ENCODE measurements at regions not wholly inside any gene's neighbourhood (a gene's known extent, or its start where the extent isn't known, plus 50 kb on each side); places are given as distances from the start of the nearest gene placed in this dataset.

DNA sequence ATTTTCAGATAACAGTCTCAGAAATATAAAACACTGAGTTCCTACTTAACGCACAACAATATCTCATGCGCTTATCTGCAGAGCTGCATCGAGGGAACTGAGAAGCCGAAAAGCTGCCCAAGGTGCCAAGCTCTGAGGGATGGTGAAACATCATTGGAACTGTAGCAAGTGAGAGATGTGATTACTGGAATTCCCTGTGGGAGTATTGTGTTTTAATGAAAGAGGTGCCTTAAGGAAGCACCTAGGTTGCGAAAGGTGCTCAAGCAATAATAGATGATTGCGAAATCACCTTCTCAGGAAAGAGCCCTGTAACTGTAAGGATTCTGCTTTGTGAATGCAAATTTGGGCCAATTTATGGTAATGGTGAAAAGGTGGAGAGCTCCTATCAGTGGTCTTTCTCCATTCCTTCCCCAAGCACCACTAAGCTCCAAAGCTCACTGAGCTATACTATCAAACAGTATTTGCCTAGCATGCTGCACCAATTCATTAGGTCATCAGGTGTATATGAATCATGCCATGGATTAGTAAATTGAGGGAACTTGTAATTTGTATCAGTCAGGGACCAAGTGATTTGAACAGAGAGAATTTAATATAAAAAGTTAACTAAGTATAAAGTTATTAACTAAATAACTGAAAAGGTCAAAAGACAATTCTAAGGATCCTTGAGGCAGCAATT is 59.0 kb upstream of the ATP8A1 start:
- no peaks in the 10 kb centered on the region for H3K4me1 ChIP-seq (ENCODE audit: insufficient read depth, low read length)
- no peaks in the 10 kb centered on the region for H3K27me3 ChIP-seq (ENCODE audit: insufficient read depth, low read length, poor library complexity)
- no peak overlapping the region for H3K9ac ChIP-seq (ENCODE audit: low read depth, low read length)
- no peaks in the 10 kb centered on the region for H3K36me3 ChIP-seq (ENCODE audit: insufficient read depth, low read length)
- no peak overlapping the region for H3K4me2 ChIP-seq (ENCODE audit: insufficient read depth, low read length)
- TF ChIP-seq EZH2 (IDR thresholded peaks at IDR 0.05; ENCODE audit: borderline replicate concordance, low read depth, low read length, severe bottlenecking) (no peak), CTCF (IDR thresholded peaks at IDR 0.05; ENCODE audit: borderline replicate concordance, extremely low read depth, low read length, poor library complexity, severe bottlenecking) (no peak)
- DNase-seq = no peak
- H3K27ac ChIP-seq (ENCODE audit: low read length) = no peak overlapping the region
- no peaks in the 10 kb centered on the region for H3K79me2 ChIP-seq (ENCODE audit: insufficient read depth, low read length)
- no peak for ATAC-seq (ENCODE audit: insufficient read depth, low read depth)
- H3K9me3 ChIP-seq (ENCODE audit: insufficient read depth, low read length, severe bottlenecking) = no peaks in the 10 kb centered on the region
- no peak overlapping the region for H3K4me3 ChIP-seq (ENCODE audit: low read depth in 1 of 2, low read length in 2 of 2)
- H2AFZ ChIP-seq (ENCODE audit: low read depth, low read length) = no peak overlapping the region
- no peaks in the 10 kb centered on the region for H4K20me1 ChIP-seq (ENCODE audit: insufficient read depth, low read length)

GRCh38 chr4:42713391-42713790 is 56.5 kb upstream of the ATP8A1 start:
- no peaks in the 10 kb centered on the region for H3K4me1 ChIP-seq (ENCODE audit: insufficient read depth, low read length)
- no peak overlapping the region for H3K9ac ChIP-seq (ENCODE audit: low read depth, low read length)
- H4K20me1 ChIP-seq (ENCODE audit: insufficient read depth, low read length) = no peaks in the 10 kb centered on the region
- no peaks in the 10 kb centered on the region for H3K27me3 ChIP-seq (ENCODE audit: insufficient read depth, low read length, poor library complexity)
- no peak overlapping the region for H3K4me2 ChIP-seq (ENCODE audit: insufficient read depth, low read length)
- TF ChIP-seq EZH2 (IDR thresholded peaks at IDR 0.05; ENCODE audit: borderline replicate concordance, low read depth, low read length, severe bottlenecking) (no peak), CTCF (IDR thresholded peaks at IDR 0.05; ENCODE audit: borderline replicate concordance, extremely low read depth, low read length, poor library complexity, severe bottlenecking) (no peak)
- no peak overlapping the region for H3K27ac ChIP-seq (ENCODE audit: low read length)
- H3K9me3 ChIP-seq (ENCODE audit: insufficient read depth, low read length, severe bottlenecking) = no peaks in the 10 kb centered on the region
- H3K4me3 ChIP-seq (ENCODE audit: low read depth in 1 of 2, low read length in 2 of 2) = no peak overlapping the region
- no peak for DNase-seq
- no peaks in the 10 kb centered on the region for H3K36me3 ChIP-seq (ENCODE audit: insufficient read depth, low read length)
- no peaks in the 10 kb centered on the region for H3K79me2 ChIP-seq (ENCODE audit: insufficient read depth, low read length)
- ATAC-seq (ENCODE audit: insufficient read depth, low read depth) = no peak
- H2AFZ ChIP-seq (ENCODE audit: low read depth, low read length) = no peak overlapping the region

- H2AFZ ChIP-seq (ENCODE audit: low read depth, low read length) = no peak overlapping the region
- no peaks in the 10 kb centered on the region for H3K36me3 ChIP-seq (ENCODE audit: insufficient read depth, low read length)
- H3K9ac ChIP-seq (ENCODE audit: low read depth, low read length) = no peak overlapping the region
- no peaks in the 10 kb centered on the region for H3K79me2 ChIP-seq (ENCODE audit: insufficient read depth, low read length)
- TF ChIP-seq EZH2 (IDR thresholded peaks at IDR 0.05; ENCODE audit: borderline replicate concordance, low read depth, low read length, severe bottlenecking) (no peak), CTCF (IDR thresholded peaks at IDR 0.05; ENCODE audit: borderline replicate concordance, extremely low read depth, low read length, poor library complexity, severe bottlenecking) (no peak)
- H3K4me2 ChIP-seq (ENCODE audit: insufficient read depth, low read length) = no peak overlapping the region
- no peaks in the 10 kb centered on the region for H3K4me1 ChIP-seq (ENCODE audit: insufficient read depth, low read length)
- H3K27me3 ChIP-seq (ENCODE audit: insufficient read depth, low read length, poor library complexity) = no peaks in the 10 kb centered on the region
- ATAC-seq (ENCODE audit: insufficient read depth, low read depth) (no peak), DNase-seq (no peak)
- H3K27ac ChIP-seq (ENCODE audit: low read length) = no peak overlapping the region
- H3K9me3 ChIP-seq (ENCODE audit: insufficient read depth, low read length, severe bottlenecking) = no peaks in the 10 kb centered on the region
- no peak overlapping the region for H3K4me3 ChIP-seq (ENCODE audit: low read depth in 1 of 2, low read length in 2 of 2)
- no peaks in the 10 kb centered on the region for H4K20me1 ChIP-seq (ENCODE audit: insufficient read depth, low read length)
Observed at GRCh38 chr4:42712854-42713253, 55.9 kb upstream of the ATP8A1 start.
